OCI-LY7 (cell line): ENCODE measurements at regions not wholly inside any gene's neighbourhood (a gene's known extent, or its start where the extent isn't known, plus 50 kb on each side); places are given as distances from the start of the nearest gene placed in this dataset.

Experiments used
- BruUV-seq: library from RNA; stranded (reverse); fragments of 400-500 nt; replicated peaks from 2 replicates; lab custom pipeline; 2021; lab: Mats Ljungman, UMichigan
- CTCF ChIA-PET: fragments of 300-600 bp; sonication (Branson Sonifier 250); formaldehyde crosslinking; loops from one replicate; lab custom pipeline; 2022; ENCODE audit warnings: antibody characterized with exemption; ENCODE audit not compliant: unreplicated experiment; lab: Charles Lee
- POLR2A ChIA-PET: fragments of 300-600 bp; sonication (Branson Sonifier 250); formaldehyde crosslinking; loops from one replicate; lab custom pipeline; 2022; ENCODE audit warnings: antibody characterized with exemption; lab: Charles Lee
- DNase-seq: peaks from one replicate; pipeline ENCODE4 v3.0.0-alpha.2; 2015; ENCODE audit warnings: low spot score
- H2AFZ ChIP-seq: fragments of 200-600 bp; sonication (generic), shearing (Covaris generic); 2 replicates; pipeline ENCODE4 v1.6.1; 2014; ENCODE audit warnings: mild to moderate bottlenecking, antibody characterized with exemption, low read length, moderate library complexity
- H3K27ac ChIP-seq: fragments of 200-600 bp; sonication (generic); 2 replicates; pipeline ENCODE4 v1.5.1; 2014; ENCODE audit warnings: mixed run types, low read depth, mild to moderate bottlenecking, moderate library complexity, low read length, inconsistent platforms; ENCODE audit not compliant: poor library complexity, severe bottlenecking
- H3K36me3 ChIP-seq: fragments of 200-600 bp; sonication (generic); 2 replicates; pipeline ENCODE4 v1.6.1; 2014; ENCODE audit warnings: mild to moderate bottlenecking, antibody characterized with exemption, low read length, moderate library complexity, mixed read lengths; ENCODE audit not compliant: insufficient read depth
- H3K4me1 ChIP-seq: fragments of 200-600 bp; sonication (generic); 2 replicates; pipeline ENCODE4 v1.5.1; 2014; ENCODE audit warnings: mild to moderate bottlenecking, low read length; ENCODE audit not compliant: insufficient read depth, poor library complexity, severe bottlenecking
- H3K4me2 ChIP-seq: fragments of 200-600 bp; sonication (generic); 2 replicates; pipeline ENCODE4 v1.6.1; 2014; ENCODE audit warnings: mild to moderate bottlenecking, low read length
- H3K4me3 ChIP-seq: fragments of 200-600 bp; sonication (generic); 2 replicates; pipeline ENCODE4 v1.5.1; 2014; ENCODE audit warnings: mild to moderate bottlenecking, low read depth, low read length; ENCODE audit not compliant: poor library complexity, severe bottlenecking
- H3K79me2 ChIP-seq: fragments of 200-600 bp; sonication (generic); 2 replicates; pipeline ENCODE4 v1.6.1; 2016; ENCODE audit warnings: low read depth, mild to moderate bottlenecking, low read length, moderate library complexity, mixed read lengths; ENCODE audit not compliant: insufficient read depth
- H3K9me2 ChIP-seq: fragments of 200-600 bp; sonication (generic); 2 replicates; pipeline ENCODE4 v1.6.1; 2016; ENCODE audit warnings: mild to moderate bottlenecking, low read length, mixed read lengths; ENCODE audit not compliant: insufficient read depth
- H3K9me3 ChIP-seq: fragments of 200-600 bp; sonication (generic); 2 replicates; pipeline ENCODE4 v1.6.1; 2014; ENCODE audit warnings: mild to moderate bottlenecking, mixed run types, low read length, mixed read lengths
- H4K20me1 ChIP-seq: fragments of 200-600 bp; sonication (generic); 2 replicates; pipeline ENCODE4 v1.6.1; 2014; ENCODE audit warnings: mild to moderate bottlenecking, antibody characterized with exemption, low read length, moderate library complexity, mixed read lengths; ENCODE audit not compliant: insufficient read depth
- CTCF ChIP-seq: fragments of 200-600 bp; sonication (generic); conservative IDR thresholded peaks from 2 replicates; pipeline ENCODE4 v1.5.1; 2014; ENCODE audit warnings: mild to moderate bottlenecking, antibody characterized with exemption, low read length, moderate library complexity, mixed read lengths
- EZH2phosphoT487 ChIP-seq: fragments of 200-600 bp; sonication (generic); IDR thresholded peaks from 2 replicates; pipeline ENCODE4 v1.6.1; 2018; ENCODE audit warnings: low read depth, borderline replicate concordance, mild to moderate bottlenecking, mixed run types, antibody characterized with exemption, low read length, moderate library complexity, mixed read lengths
- intact Hi-C: fragments of 100-400 bp; cut with micrococcal nuclease; formaldehyde crosslinking; loops from one replicate; pipeline ENCODE4 v1.10.0; 2022; ENCODE audit not compliant: unreplicated experiment

- intact Hi-C loops = no loop called here
- Histone ChIP-seq H3K9me3 (no peaks in the 10 kb centered on the region), H3K9me2 (no peaks in the 10 kb centered on the region), H3K4me1 (no peaks in the 10 kb centered on the region), H2AFZ (no peak overlapping the region), H3K36me3 (no peaks in the 10 kb centered on the region), H3K79me2 (no peaks in the 10 kb centered on the region), H4K20me1 (no peaks in the 10 kb centered on the region), H3K4me3 (no peak overlapping the region), H3K4me2 (no peak overlapping the region), H3K27ac (no peak overlapping the region)
- no TSS peak for BruUV-seq
- CTCF ChIA-PET = no interaction called here
- TF ChIP-seq EZH2phosphoT487 (no peak), CTCF (no peak)
- no peak for DNase-seq
- POLR2A ChIA-PET = interaction anchor here (0.6 to 0.9 kb wide), 4 partner anchors 8 to 50 kb away, joined by 3 to 8 read pairs (median 6); no protein-coding TSS in a partner anchor
Measured at GRCh38 chr2:105607920-105608504, 136.7 kb upstream of the NCK2 start.

- TF ChIP-seq CTCF (no peak), EZH2phosphoT487 (no peak)
- Histone ChIP-seq H3K36me3 (no peaks in the 10 kb centered on the region), H3K4me1 (no peaks in the 10 kb centered on the region), H2AFZ (no peak overlapping the region), H3K4me2 (no peak overlapping the region), H3K27ac (no peak overlapping the region), H3K79me2 (no peaks in the 10 kb centered on the region), H3K9me2 (no peaks in the 10 kb centered on the region), H3K9me3 (no peaks in the 10 kb centered on the region), H3K4me3 (no peak overlapping the region), H4K20me1 (no peaks in the 10 kb centered on the region)
- CTCF ChIA-PET = no interaction called here
- POLR2A ChIA-PET = no interaction called here
- intact Hi-C loops = no loop called here
- BruUV-seq = no TSS peak
- DNase-seq = no peak
Measured at GRCh38 chr2:105606081-105606480, 138.6 kb upstream of the NCK2 start.

GRCh38 chr2:105604938-105605337 lies 139.8 kb upstream of the NCK2 start:
- Histone ChIP-seq H4K20me1 (no peaks in the 10 kb centered on the region), H3K9me3 (no peaks in the 10 kb centered on the region), H3K79me2 (no peaks in the 10 kb centered on the region), H2AFZ (no peak overlapping the region), H3K4me2 (no peak overlapping the region), H3K27ac (no peak overlapping the region), H3K36me3 (no peaks in the 10 kb centered on the region), H3K4me1 (no peaks in the 10 kb centered on the region), H3K9me2 (no peaks in the 10 kb centered on the region), H3K4me3 (no peak overlapping the region)
- intact Hi-C loops = no loop called here
- BruUV-seq = no TSS peak
- TF ChIP-seq CTCF (no peak), EZH2phosphoT487 (no peak)
- ChIA-PET POLR2A (no interaction called here), CTCF (no interaction called here)
- no peak for DNase-seq
